Caco-2 (cell line): ENCODE measurements at regions not wholly inside any gene's neighbourhood (a gene's known extent, or its start where the extent isn't known, plus 50 kb on each side); places are given as distances from the start of the nearest gene placed in this dataset.

Experiments used
- BruUV-seq: library from RNA; stranded (reverse); fragments of 400-500 nt; replicated peaks from 2 replicates; lab custom pipeline; 2021; lab: Mats Ljungman, UMichigan
- CTCF ChIA-PET: fragments of 300-600 bp; sonication (Branson Sonifier 250); formaldehyde crosslinking; loops from one replicate; lab custom pipeline; 2022; ENCODE audit warnings: antibody characterized with exemption; lab: Charles Lee
- POLR2A ChIA-PET: fragments of 300-600 bp; sonication (Branson Sonifier 250); formaldehyde crosslinking; loops from one replicate; lab custom pipeline; 2022; ENCODE audit warnings: antibody characterized with exemption; lab: Charles Lee
- DNase-seq, 2 experiments: peaks; one replicate each; pipeline versions ENCODE4 v3.0.0 to v3.0.0-alpha.2; 2020 to 2022
- H3K27me3 ChIP-seq: replicated peaks from 2 replicates; pipeline ENCODE4 v1.6.0; 2011; ENCODE audit warnings: low read length; ENCODE audit not compliant: control insufficient read depth, insufficient read depth
- H3K36me3 ChIP-seq: 2 replicates; pipeline ENCODE4 v1.5.1; 2011; ENCODE audit warnings: low read length; ENCODE audit not compliant: control insufficient read depth, insufficient read depth
- H3K4me1 ChIP-seq: fragments of 250-450 bp; sonication (Bioruptor Pico); 2 replicates; pipeline ENCODE4 v1.5.1; 2020; ENCODE audit warnings: mild to moderate bottlenecking
- H3K4me3 ChIP-seq: 2 replicates; pipeline ENCODE4 v1.5.1; 2011; ENCODE audit warnings: low read depth, mild to moderate bottlenecking, control low read depth, low read length
- H3K9me3 ChIP-seq: fragments of 250-450 bp; sonication (Bioruptor Pico); 2 replicates; pipeline ENCODE4 v1.5.1; 2020; ENCODE audit warnings: mild to moderate bottlenecking, moderate library complexity
- H3K27ac Mint-ChIP-seq: one replicate; pipeline ENCODE4 v1.8.0; 2022; ENCODE audit warnings: mixed read lengths; ENCODE audit not compliant: unreplicated experiment
- H3K27me3 Mint-ChIP-seq: one replicate; pipeline ENCODE4 v1.8.0; 2022; ENCODE audit warnings: mixed read lengths; ENCODE audit not compliant: insufficient read depth, unreplicated experiment
- H3K36me3 Mint-ChIP-seq: one replicate; pipeline ENCODE4 v1.8.0; 2022; ENCODE audit warnings: mild to moderate bottlenecking, mixed read lengths; ENCODE audit not compliant: insufficient read depth, unreplicated experiment
- H3K4me1 Mint-ChIP-seq: one replicate; pipeline ENCODE4 v1.8.0; 2022; ENCODE audit warnings: low read depth, mixed read lengths; ENCODE audit not compliant: unreplicated experiment
- H3K4me3 Mint-ChIP-seq: one replicate; pipeline ENCODE4 v1.8.0; 2022; ENCODE audit warnings: mild to moderate bottlenecking, moderate library complexity, mixed read lengths; ENCODE audit not compliant: unreplicated experiment
- H3K9me3 Mint-ChIP-seq: one replicate; pipeline ENCODE4 v1.8.0; 2022; ENCODE audit warnings: mixed read lengths; ENCODE audit not compliant: unreplicated experiment
- CTCF ChIP-seq, 2 experiments: fragments of 200-600 bp in 1 of 2; IDR thresholded peaks; 1 replicate in 1 of 2; 2 replicates in 1 of 2; pipeline versions ENCODE4 v1.5.1 to v1.8.0; 2011 to 2022; ENCODE audit warnings: antibody characterized with exemption in 1 of 2, control low read depth in 1 of 2, inconsistent platforms in 1 of 2, low read depth in 1 of 2, low read length in 1 of 2, mild to moderate bottlenecking in 1 of 2, moderate library complexity in 1 of 2; ENCODE audit not compliant: insufficient read depth in 1 of 2, severe bottlenecking in 1 of 2, unreplicated experiment in 1 of 2
- intact Hi-C: fragments of 100-400 bp; cut with micrococcal nuclease; formaldehyde crosslinking; loops from one replicate; pipeline ENCODE4 v1.10.0; 2022; ENCODE audit not compliant: unreplicated experiment

- BruUV-seq: no TSS peak
- no peak for TF ChIP-seq CTCF (IDR thresholded peaks at IDR 0.05; ENCODE audit: insufficient read depth in 1 of 2, low read depth in 1 of 2, low read length in 1 of 2, severe bottlenecking in 1 of 2, unreplicated experiment in 1 of 2)
- H3K36me3 ChIP-seq: no peaks in the 10 kb centered on the region
- Mint-ChIP-seq H3K27me3 (no peaks in the 10 kb centered on the region), H3K9me3 (peaks cover 10% of the 10 kb centered on the region), H3K4me3 (no peak overlapping the region), H3K36me3 (no peaks in the 10 kb centered on the region), H3K4me1 (no peaks in the 10 kb centered on the region), H3K27ac (no peak overlapping the region)
- intact Hi-C loops: no loop called here
- H3K4me3 ChIP-seq: no peak overlapping the region
- ChIA-PET POLR2A (interaction anchor here (0.6 kb wide), 1 partner anchor 12 kb away, joined by 3 read pairs; no protein-coding TSS in a partner anchor), CTCF (interaction anchor here (0.6 to 1.1 kb wide), 6 partner anchors 268 to 823 kb away, joined by 3 to 8 read pairs (median 4); partner anchors contain the start of gene GRIN2B)
- H3K27me3 ChIP-seq: no peaks in the 10 kb centered on the region
- peak; percentile 67 to 79 for DNase-seq
- H3K4me1 ChIP-seq: peaks cover 8% of the 10 kb centered on the region
- no peaks in the 10 kb centered on the region for H3K9me3 ChIP-seq
Observed at GRCh38 chr12:13713556-13714410, 267.6 kb downstream of the GRIN2B start.

- intact Hi-C loops: no loop called here
Observed at GRCh38 chr12:13707829-13708228, 273.6 kb downstream of the GRIN2B start.

More at GRCh38 chr12:13707829-13708228, 273.6 kb downstream of the GRIN2B start:
- ChIA-PET POLR2A (no interaction called here), CTCF (interaction anchor here (0.7 kb wide), 1 partner anchor 173 kb away, joined by 3 read pairs; no protein-coding TSS in a partner anchor)
- Histone ChIP-seq H3K36me3 (no peaks in the 10 kb centered on the region), H3K9me3 (no peaks in the 10 kb centered on the region), H3K4me1 (0 out of 2 replicates have a peak, but pooled peaks cover 4% of the 10 kb centered on the region), H3K27me3 (no peaks in the 10 kb centered on the region), H3K4me3 (no peak overlapping the region)
- H3K27me3 Mint-ChIP-seq: peaks cover 3% of the 10 kb centered on the region
- no peak for TF ChIP-seq CTCF (IDR thresholded peaks at IDR 0.05; ENCODE audit: insufficient read depth in 1 of 2, low read depth in 1 of 2, low read length in 1 of 2, severe bottlenecking in 1 of 2, unreplicated experiment in 1 of 2)
- H3K27ac Mint-ChIP-seq: no peak overlapping the region
- no TSS peak for BruUV-seq
- H3K9me3 Mint-ChIP-seq: peaks cover 10% of the 10 kb centered on the region
- no peaks in the 10 kb centered on the region for H3K36me3 Mint-ChIP-seq
- no peaks in the 10 kb centered on the region for H3K4me1 Mint-ChIP-seq
- DNase-seq: no peak
- H3K4me3 Mint-ChIP-seq: no peak overlapping the region
